AG10803 (cell line): ENCODE measurements at regions not wholly inside any gene's neighbourhood (a gene's known extent, or its start where the extent isn't known, plus 50 kb on each side); places are given as distances from the start of the nearest gene placed in this dataset.
A peak's percentile ranks its signal among the peaks of the same experiment; 100 is the strongest.

ENCODE experiments used
- DNase-seq: peaks from one replicate; pipeline ENCODE4 v3.0.0; 2010; ENCODE audit warnings: low read depth
- H3K4me3 ChIP-seq: 2 replicates; pipeline ENCODE4 v1.5.1; 2011; ENCODE audit warnings: mild to moderate bottlenecking, low read length, control low read depth
- CTCF ChIP-seq: conservative IDR thresholded peaks from 2 replicates; pipeline ENCODE4 v1.5.1; 2011; ENCODE audit warnings: mild to moderate bottlenecking, low read length, control low read depth, inconsistent platforms

- no peak for TF ChIP-seq CTCF
- no peak overlapping the region for H3K4me3 ChIP-seq
- no peak for DNase-seq
Measured at GRCh38 chr13:46982856-46983582, 86.2 kb upstream of the HTR2A start.

- no peak for DNase-seq
- H3K4me3 ChIP-seq: no peak overlapping the region
- no peak for TF ChIP-seq CTCF
Measured at GRCh38 chr13:46975173-46975572, 78.3 kb upstream of the HTR2A start.

DNA sequence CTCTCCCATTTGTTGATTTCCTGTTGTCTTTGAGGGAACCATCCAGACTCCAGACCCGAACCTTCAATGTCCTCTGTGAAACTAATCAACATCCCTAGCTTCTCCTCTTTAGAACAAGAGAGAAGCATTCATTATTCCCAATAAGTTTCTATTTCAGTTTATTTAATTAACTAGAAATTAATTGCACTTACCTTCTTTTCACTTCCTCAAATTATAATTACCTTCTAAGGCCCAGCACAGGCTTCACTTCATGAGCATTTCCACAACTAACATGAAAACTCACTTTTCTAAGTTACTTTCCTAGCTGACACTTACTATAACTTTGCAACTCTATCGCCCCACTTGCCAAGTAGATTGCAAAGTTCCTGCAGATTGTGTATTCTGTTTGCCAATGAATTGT lies 71.6 kb upstream of the HTR2A start:
- no peak overlapping the region for H3K4me3 ChIP-seq
- no peak for DNase-seq
- TF ChIP-seq CTCF: no peak

- peak; percentile 87 for DNase-seq
- H3K4me3 ChIP-seq: no peak overlapping the region
- TF ChIP-seq CTCF: no peak
Measured at GRCh38 chr13:46964789-46965527, 68.1 kb upstream of the HTR2A start.

DNA sequence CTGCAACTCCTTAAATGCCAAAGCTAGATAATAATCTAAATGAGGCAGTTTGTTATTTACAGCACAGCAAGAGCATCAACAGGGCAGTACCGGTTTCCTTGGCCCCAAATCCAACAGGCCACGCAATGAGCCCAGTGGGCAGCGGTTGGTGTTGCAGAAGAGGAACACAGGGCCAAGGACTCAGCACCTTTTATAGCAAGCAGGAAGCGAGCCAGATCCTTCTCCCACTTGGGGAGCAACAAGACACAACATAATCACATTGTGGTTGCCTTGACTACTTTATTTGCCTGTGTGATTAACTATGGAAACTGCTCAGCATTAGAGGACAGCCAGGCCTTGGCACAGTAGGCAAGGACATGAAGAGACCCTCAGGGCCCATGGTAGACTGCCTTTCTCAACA lies 67.1 kb upstream of the HTR2A start:
- no peak for DNase-seq
- TF ChIP-seq CTCF: no peak
- no peak overlapping the region for H3K4me3 ChIP-seq

DNA sequence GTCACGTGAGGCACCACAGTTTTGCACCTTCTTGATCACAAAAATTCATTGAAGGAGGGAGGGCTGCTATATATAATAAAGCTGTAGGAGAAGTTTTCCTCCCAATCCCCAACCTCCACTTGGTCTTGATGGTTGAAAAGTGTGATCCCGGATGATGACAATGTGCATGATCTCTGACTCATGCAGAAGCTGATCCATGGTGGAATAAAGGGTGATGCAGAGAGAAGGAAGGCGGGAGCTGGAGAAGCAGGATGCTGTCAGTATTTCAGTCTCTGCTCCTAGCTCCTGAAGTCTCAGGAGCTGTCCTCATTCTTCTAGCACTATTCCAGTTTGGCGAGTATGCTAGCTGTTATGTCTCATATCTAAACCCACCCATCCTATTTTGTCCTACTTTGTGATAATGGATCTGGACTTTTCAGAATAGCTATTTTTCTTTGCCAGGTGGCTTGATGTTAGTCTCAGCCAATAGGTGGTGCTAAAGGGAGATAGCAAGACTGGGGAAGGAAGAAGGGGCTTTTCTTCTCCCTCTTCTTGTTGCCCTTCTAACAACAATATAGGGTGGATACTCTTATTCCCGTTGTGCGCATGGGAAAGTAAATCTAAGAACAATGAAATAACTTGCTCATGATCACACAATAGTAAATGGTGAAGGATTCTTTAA lies 65.6 kb upstream of the HTR2A start:
- peak; percentile 43 for TF ChIP-seq CTCF
- DNase-seq: peak; percentile 42
- no peak overlapping the region for H3K4me3 ChIP-seq

DNA sequence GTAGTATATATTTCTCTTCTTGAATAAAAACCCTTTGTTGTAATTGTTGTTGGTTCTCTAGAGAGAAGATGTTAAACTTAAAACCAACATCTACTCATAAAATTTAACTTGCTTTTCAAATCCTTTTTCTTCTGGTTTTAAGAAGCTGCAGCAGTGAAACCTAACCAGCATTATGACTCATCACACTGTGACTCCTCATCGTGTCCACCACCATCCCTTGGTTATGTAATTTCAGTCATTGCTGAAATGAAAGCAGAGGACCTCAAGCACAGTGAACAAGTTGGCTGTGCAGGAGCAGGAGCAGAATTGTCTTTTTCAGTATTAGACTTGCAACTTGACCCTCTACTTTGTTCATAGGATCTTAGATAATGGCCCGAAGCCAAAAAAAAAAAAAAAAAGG lies 64.9 kb upstream of the HTR2A start:
- no peak overlapping the region for H3K4me3 ChIP-seq
- peak; percentile 83 for DNase-seq
- no peak for TF ChIP-seq CTCF
